GM21723 (cell line): ENCODE measurements at regions not wholly inside any gene's neighbourhood (a gene's known extent, or its start where the extent isn't known, plus 50 kb on each side); places are given as distances from the start of the nearest gene placed in this dataset.
"Not testable (repeated sequence)": the region's sequence is repeated elsewhere in the genome, so short reads cannot be mapped to it uniquely, and the experiment has no call there.

Source experiments
- ATAC-seq: cut with Tn5 transposase; IDR thresholded peaks from one replicate; pipeline ENCODE4 v1.9.1; 2021; ENCODE audit warnings: mild to moderate bottlenecking, moderate library complexity; ENCODE audit not compliant: unreplicated experiment

- peak; percentile 92 for ATAC-seq
These were observed 60.8 kb upstream of the CCDC179 start for GRCh38 chr11:22920939-22921565.

- no peak for ATAC-seq
These were observed 62.4 kb upstream of the CCDC179 start for GRCh38 chr11:22922672-22923071.

DNA sequence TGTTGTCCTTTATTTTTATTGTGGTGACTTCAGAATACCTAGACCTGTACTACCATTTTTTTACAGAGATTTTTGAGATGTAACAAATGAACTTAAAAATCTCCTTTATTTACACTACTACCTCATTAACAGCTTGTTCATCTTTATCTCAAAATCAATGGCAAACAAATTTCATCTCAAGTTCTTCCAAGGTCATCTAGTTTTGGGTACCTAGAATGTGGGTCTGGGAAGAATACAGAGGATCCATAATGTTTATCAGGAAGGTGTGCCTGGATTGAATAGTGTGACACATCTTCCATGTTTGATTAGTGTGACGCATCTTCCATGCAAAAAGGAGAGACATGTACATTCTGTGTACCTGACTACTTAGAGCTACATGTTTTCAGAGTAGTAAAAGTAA is 63.3 kb upstream of the CCDC179 start:
- no peak for ATAC-seq

GRCh38 chr11:22926341-22926740 is 66.1 kb upstream of the CCDC179 start:
- no peak for ATAC-seq

GRCh38 chr11:22927793-22928192 is 67.5 kb upstream of the CCDC179 start:
- no peak for ATAC-seq

DNA sequence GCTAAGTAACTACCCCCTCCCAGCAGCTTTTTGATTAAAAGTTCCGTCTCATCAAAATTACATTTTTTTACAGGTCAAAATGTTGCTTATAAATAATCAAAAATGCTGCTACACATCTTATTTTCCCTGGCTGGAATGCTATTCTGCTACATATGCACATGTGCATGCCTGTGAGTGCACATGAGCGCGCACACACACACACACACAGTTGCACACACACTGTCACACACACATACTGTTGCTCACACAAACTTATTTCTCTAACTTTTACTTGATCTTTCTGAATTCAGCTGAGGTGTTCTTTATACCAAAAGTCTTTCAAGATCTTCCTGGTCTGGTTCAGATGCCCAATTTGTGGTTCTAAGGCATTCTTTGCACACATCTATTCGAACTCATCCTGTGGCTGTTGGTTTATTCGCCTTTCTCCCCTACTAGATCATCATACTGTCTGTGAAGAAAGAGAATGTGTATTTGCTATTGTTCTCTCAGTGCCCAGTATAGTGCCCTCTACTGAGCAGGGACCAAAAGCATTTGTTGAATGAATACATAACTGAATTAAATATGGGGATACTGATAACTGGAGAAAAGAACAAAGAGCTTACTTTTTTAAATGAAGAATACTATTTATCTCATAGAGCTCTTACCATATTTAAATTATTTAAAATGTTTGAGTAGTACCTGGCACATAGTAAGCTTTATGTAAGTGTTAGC is 68.1 kb upstream of the CCDC179 start:
- ATAC-seq, result no peak

DNA sequence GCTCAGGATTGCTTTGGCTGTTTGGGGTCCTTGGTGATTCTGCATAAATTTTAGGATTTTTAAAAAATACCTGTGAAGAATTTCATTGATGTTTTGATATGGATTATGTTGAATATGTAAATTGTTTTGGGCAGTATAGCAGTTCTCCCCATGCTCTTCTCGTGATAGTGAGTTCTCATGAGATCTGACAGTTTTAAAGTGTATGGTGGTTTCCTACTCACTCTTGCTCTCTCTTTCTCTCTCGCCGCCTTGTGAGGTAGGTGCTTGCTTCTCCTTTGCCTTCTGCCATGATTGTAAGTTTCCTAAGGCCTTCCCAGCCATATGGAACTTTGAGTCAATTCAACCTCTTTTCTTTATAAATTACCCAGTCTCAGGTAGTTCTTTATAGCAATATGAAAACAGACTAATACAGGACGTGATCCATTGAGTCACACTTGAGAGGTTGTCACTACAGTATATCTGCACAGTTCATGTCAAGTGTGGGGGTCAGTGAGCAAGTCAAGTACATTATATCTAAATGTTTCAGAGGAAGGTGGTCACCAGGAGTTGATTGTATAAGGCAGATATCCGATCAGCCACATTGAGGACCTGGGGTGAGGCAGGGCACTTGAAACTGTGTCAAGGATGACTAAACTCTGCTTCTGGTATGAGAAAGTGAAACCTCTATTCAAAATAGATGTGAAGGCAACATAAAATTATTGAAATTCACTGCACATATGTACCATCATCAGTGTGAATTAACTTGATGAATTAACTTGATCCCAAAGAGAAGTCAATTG is 70.7 kb upstream of the CCDC179 start:
- peak; percentile 96 for ATAC-seq

- no peak for ATAC-seq
These were observed 78.4 kb upstream of the CCDC179 start for GRCh38 chr11:22938691-22939090.

DNA sequence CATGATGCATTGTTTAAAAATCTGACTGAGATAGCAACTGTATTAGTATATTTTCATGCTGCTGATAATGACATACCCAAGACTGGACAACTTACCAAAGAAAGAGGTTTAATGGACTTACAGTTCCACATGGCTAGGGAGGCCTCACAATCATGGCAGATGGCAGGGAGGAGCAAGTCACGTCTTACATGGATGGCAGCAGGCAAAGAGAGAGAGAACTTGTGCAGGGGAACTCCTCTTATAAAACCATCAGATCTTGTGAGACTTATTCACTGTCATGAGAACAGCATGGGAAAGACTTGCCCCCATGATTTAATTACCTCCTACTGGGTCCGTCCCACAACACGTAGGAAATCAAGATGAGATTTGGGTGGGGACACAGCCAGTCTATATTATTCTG is 81.3 kb upstream of the CCDC179 start:
- ATAC-seq, result not testable (repeated sequence)

GRCh38 chr11:22957786-22958185 is 97.5 kb upstream of the CCDC179 start:
- ATAC-seq, result no peak

DNA sequence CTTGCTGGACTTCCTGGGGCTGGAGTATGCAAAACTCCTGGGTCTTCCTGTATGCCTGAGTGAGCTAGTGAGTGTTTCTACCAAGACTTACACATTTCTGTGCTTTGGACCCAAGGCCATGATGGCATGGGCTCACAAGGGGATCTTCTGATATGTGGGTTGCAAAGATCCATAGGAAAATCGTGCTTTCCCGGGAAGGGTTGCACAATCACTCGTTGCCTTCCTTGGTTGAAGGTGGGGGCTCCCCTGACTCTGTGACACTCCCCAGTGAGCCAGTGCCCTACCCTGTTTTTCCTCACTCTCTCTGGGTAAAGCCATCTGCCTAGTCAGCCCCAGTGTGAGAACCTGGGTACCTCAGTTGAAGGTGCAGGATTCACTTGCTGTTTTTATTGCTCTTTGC is 114.0 kb upstream of the CCDC179 start:
- ATAC-seq, result no peak

- no peak for ATAC-seq
These were observed 115.9 kb upstream of the CCDC179 start for GRCh38 chr11:22976146-22976545.

DNA sequence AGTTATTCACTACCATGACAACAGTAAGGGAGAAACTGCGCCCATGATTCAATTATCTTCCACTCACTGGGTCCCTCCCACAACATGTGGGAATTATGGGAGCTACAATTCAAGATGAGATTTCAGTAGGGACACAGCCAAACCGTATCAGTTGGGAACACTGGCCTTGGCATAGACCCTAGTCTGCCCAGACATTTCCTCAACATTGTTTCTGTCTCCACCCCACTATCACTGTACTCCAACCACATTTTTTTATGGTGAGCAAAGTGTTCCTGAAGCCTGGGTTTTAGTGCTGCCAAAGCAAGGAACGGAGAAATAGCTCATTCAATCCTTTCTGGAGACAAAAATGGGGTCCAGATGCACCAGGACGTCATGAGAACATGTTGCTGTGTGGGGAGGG is 122.6 kb upstream of the CCDC179 start:
- no peak for ATAC-seq

DNA sequence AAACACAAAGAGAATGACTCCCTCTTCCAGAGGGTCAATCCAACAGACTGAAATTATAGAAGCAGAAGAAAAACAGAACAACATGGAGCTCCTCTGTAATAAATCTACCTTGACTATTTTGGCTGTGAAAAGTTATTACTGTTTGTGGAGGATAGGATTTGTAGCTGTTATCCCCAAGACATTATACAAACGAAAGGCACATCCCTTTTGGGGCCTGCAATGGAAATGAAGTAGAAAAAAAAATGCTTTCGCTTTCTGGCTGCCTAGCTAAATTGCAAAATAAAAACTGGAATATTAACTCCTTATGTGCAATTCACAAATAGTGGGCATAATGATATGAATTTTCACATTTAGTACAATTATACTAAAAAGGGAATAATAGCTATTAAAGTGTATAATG is 123.8 kb upstream of the CCDC179 start:
- ATAC-seq, result no peak

DNA sequence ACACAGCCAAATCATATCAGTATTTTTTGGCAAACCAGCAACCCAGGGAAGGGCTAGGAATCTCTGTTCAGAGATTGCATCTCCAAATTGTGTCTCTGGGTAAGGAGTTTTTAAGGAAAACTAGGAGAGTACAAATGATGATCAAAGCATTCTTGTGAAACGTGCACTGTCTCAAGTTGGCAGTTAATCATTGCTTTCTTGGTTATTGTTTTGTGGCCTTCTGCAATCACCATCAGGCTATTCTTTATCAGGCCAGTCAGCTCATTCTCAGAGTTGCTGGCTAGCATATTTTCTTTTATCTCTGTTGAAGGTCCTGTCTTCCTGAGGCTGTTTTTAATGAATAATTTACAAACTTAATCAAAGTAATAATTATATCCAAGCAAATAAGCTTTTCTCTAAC is 129.1 kb upstream of the CCDC179 start:
- no peak for ATAC-seq

- ATAC-seq, result no peak
These were observed 130.9 kb upstream of the CCDC179 start for GRCh38 chr11:22991196-22991595.

GRCh38 chr11:23006730-23007129 is 146.5 kb upstream of the CCDC179 start:
- no peak for ATAC-seq

DNA sequence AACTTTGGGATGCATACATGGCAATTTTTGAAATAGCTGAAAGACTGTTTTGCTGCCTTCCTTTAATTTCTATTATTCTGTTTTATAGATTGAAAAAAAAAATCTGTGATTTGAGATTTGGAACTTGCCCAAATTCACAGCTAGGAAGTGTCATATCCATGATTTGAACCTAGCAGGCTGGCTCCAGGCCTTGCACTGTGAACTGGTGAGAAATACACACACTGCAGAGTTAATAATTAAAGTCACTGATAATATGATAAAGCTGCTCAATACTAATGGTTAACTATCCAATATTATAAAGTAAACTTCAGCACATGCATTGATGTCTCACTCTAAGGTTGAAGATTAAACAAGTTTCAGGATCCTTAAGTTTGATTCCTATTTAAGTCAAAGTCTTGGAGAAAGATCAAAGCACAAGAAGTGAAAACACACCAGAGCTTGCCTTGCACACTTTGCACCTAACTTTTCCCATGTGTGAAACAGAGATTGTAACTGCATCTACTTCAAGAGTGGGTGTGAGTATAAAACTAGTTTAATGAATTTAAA is 150.6 kb upstream of the CCDC179 start:
- ATAC-seq, result no peak

GRCh38 chr11:23012930-23013329 is 152.7 kb upstream of the CCDC179 start:
- ATAC-seq, result no peak

GRCh38 chr11:23013509-23013908 is 153.2 kb upstream of the CCDC179 start:
- no peak for ATAC-seq

DNA sequence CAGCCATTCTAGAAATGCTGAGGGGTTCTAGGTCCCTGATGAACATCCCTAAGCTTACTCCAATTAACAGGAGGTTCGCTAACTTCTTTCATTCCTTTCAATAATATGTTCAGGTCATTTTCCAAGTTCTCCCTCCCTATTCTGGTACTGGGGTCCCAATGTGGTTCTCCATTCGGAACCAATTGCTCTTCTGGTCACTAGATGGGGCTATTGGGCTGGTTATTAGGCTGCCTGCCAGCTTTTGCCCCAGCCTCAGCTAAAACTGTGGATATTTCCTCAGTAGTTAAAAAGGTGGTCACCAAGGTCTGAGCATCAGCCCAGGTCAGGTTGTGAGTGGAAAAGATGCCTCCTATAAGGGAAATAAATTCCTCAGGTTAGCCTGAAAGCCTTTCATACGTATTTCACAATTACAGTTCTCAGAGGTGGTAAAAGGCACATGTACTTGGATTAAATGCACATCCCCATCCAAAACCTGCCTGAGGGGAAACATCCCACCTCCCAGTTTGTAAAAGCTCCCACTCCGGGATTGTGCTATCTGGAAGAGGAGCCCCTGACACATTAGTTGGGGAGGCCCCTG is 161.1 kb upstream of the CCDC179 start:
- ATAC-seq, result peak; percentile 59
